Esophagus muscularis mucosa (tissue), 4 donors: ENCODE measurements at regions not wholly inside any gene's neighbourhood (a gene's known extent, or its start where the extent isn't known, plus 50 kb on each side); places are given as distances from the start of the nearest gene placed in this dataset.

Experiments used
- DNase-seq: peaks from one replicate; pipeline ENCODE4 v3.0.0-alpha.2; 2017; ENCODE audit errors: extremely low spot score
- H3K27ac ChIP-seq, 4 donors: fragments of 200-600 bp; sonication (generic); replicated peaks in 1 of 4; 1 replicate in 3 of 4; 2 replicates in 1 of 4; pipeline ENCODE4 v1.5.1; 2016 to 2019; ENCODE audit warnings: mild to moderate bottlenecking in 1 of 4
- H3K27me3 ChIP-seq, 4 donors: fragments of 200-600 bp; sonication (generic); one replicate each; pipeline versions ENCODE4 v1.5.1 to v1.6.0; 2016 to 2019
- H3K36me3 ChIP-seq, 4 donors: fragments of 200-600 bp; sonication (generic); one replicate each; pipeline ENCODE4 v1.5.1; 2016 to 2019
- H3K4me1 ChIP-seq, 4 donors: fragments of 200-600 bp; sonication (generic); one replicate each; pipeline ENCODE4 v1.5.1; 2016 to 2019
- H3K4me3 ChIP-seq, 4 donors: fragments of 200-600 bp; sonication (generic); 1 replicate in 2 of 4; 2 replicates in 2 of 4; pipeline ENCODE4 v1.5.1; 2016 to 2019; ENCODE audit warnings: mild to moderate bottlenecking in 4 of 4, moderate library complexity in 1 of 4
- H3K9me3 ChIP-seq, 4 donors: fragments of 200-600 bp; sonication (generic); 1 replicate in 3 of 4; 2 replicates in 1 of 4; pipeline ENCODE4 v1.5.1; 2016 to 2019
- CTCF ChIP-seq, 3 experiments: fragments of 200-600 bp in 2 of 3; fragments of 450-650 bp in 1 of 3; sonication (generic) in 2 of 3; IDR thresholded peaks; one replicate each; pipeline ENCODE4 v1.5.1; 2017 to 2019; ENCODE audit warnings: antibody characterized with exemption in 3 of 3, mild to moderate bottlenecking in 2 of 3, moderate library complexity in 1 of 3
- EP300 ChIP-seq: sonication (generic); formaldehyde crosslinking; IDR thresholded peaks from one replicate; pipeline ENCODE4 v1.6.1; 2017; ENCODE audit warnings: antibody characterized with exemption
- POLR2A ChIP-seq: fragments of 450-650 bp; IDR thresholded peaks from one replicate; pipeline ENCODE4 v1.6.1; 2017; ENCODE audit warnings: antibody characterized with exemption, moderate library complexity, mild to moderate bottlenecking, low read depth
- POLR2AphosphoS5 ChIP-seq, 2 donors: sonication (generic); formaldehyde crosslinking; IDR thresholded peaks; one replicate each; pipeline ENCODE4 v1.6.1; 2017; ENCODE audit warnings: antibody characterized with exemption in 2 of 2
- WGBS: methylation state at CpG from one replicate; pipeline ENCODE4 v1.1.5; 2018; 5-methylcytosine and 5-hydroxymethylcytosine counted together
- intact Hi-C: fragments of 100-400 bp; cut with DNase I; formaldehyde crosslinking; loops from one replicate; pipeline ENCODE4 v1.15.1; 2023

- H3K27me3 ChIP-seq = peaks cover 0 to 9% (median 0%) of the 10 kb centered on the region in 4 donors
- intact Hi-C loops = no loop called here
- no peak for TF ChIP-seq EP300
- TF ChIP-seq POLR2AphosphoS5 (IDR thresholded peaks at IDR 0.05) = no peak
- TF ChIP-seq POLR2A = no peak
- TF ChIP-seq CTCF (IDR thresholded peaks at IDR 0.05) = no peak
- peaks cover 0 to 5% (median 0%) of the 10 kb centered on the region in 4 donors for H3K9me3 ChIP-seq
- H3K27ac ChIP-seq = no peak overlapping the region
- peaks cover 0 to 11% (median 8%) of the 10 kb centered on the region in 4 donors for H3K4me1 ChIP-seq
- 87% methylated on average over 2 of the region's 2 CpGs for WGBS
- H3K4me3 ChIP-seq = no peak overlapping the region
- no peaks in the 10 kb centered on the region for H3K36me3 ChIP-seq
- DNase-seq = no peak
These were observed 92.3 kb upstream of the ALKAL2 start for GRCh38 chr2:380221-380620.

GRCh38 chr2:379778-380177 lies 91.9 kb upstream of the ALKAL2 start:
- Histone ChIP-seq H3K9me3 (peaks cover 0 to 5% (median 0%) of the 10 kb centered on the region in 4 donors), H3K4me1 (peaks cover 0 to 12% (median 8%) of the 10 kb centered on the region in 4 donors), H3K4me3 (no peak overlapping the region), H3K27me3 (peaks cover 0 to 9% (median 0%) of the 10 kb centered on the region in 4 donors), H3K27ac (no peak overlapping the region), H3K36me3 (no peaks in the 10 kb centered on the region)
- 94% methylated on average over 7 of the region's 7 CpGs for WGBS
- DNase-seq = peak; percentile 86
- intact Hi-C loops = no loop called here
- TF ChIP-seq CTCF (IDR thresholded peaks at IDR 0.05) = no peak
- TF ChIP-seq EP300 = no peak
- no peak for TF ChIP-seq POLR2A
- TF ChIP-seq POLR2AphosphoS5 (IDR thresholded peaks at IDR 0.05) = no peak

- H3K4me1 ChIP-seq = peaks cover 0 to 12% (median 8%) of the 10 kb centered on the region in 4 donors
- intact Hi-C loops = no loop called here
- H3K36me3 ChIP-seq = no peaks in the 10 kb centered on the region
- TF ChIP-seq POLR2A = no peak
- no peak for DNase-seq
- H3K27me3 ChIP-seq = peaks cover 0 to 9% (median 0%) of the 10 kb centered on the region in 4 donors
- no peak overlapping the region for H3K27ac ChIP-seq
- H3K4me3 ChIP-seq = no peak overlapping the region
- H3K9me3 ChIP-seq = peaks cover 0 to 5% (median 0%) of the 10 kb centered on the region in 4 donors
These were observed 90.5 kb upstream of the ALKAL2 start for GRCh38 chr2:378364-378763.

GRCh38 chr2:377414-377813 lies 89.5 kb upstream of the ALKAL2 start:
- Histone ChIP-seq H3K4me1 (peaks cover 0 to 12% (median 8%) of the 10 kb centered on the region in 4 donors), H3K27ac (no peak overlapping the region), H3K9me3 (peaks cover 0 to 5% (median 0%) of the 10 kb centered on the region in 4 donors), H3K27me3 (peaks cover 0 to 9% (median 0%) of the 10 kb centered on the region in 4 donors), H3K36me3 (no peaks in the 10 kb centered on the region), H3K4me3 (no peak overlapping the region)
- TF ChIP-seq EP300 (no peak), POLR2A (no peak), CTCF (IDR thresholded peaks at IDR 0.05) (no peak), POLR2AphosphoS5 (IDR thresholded peaks at IDR 0.05) (no peak)
- 82% methylated on average over 2 of the region's 2 CpGs for WGBS
- DNase-seq = no peak
- intact Hi-C loops = no loop called here

GRCh38 chr2:375956-376307 lies 88.0 kb upstream of the ALKAL2 start:
- Histone ChIP-seq H3K4me1 (peaks cover 0 to 12% (median 8%) of the 10 kb centered on the region in 4 donors), H3K9me3 (peaks cover 0 to 5% (median 2%) of the 10 kb centered on the region in 4 donors), H3K4me3 (no peak overlapping the region), H3K27ac (no peak overlapping the region), H3K36me3 (no peaks in the 10 kb centered on the region), H3K27me3 (peaks cover 0 to 9% (median 0%) of the 10 kb centered on the region in 4 donors)
- TF ChIP-seq POLR2AphosphoS5 (IDR thresholded peaks at IDR 0.05) (no peak), CTCF (IDR thresholded peaks at IDR 0.05) (no peak)
- no peak for DNase-seq
- WGBS = 47% methylated on average over 3 of the region's 3 CpGs
- intact Hi-C loops = no loop called here
